HL-60 (cell line): ENCODE measurements at regions not wholly inside any gene's neighbourhood (a gene's known extent, or its start where the extent isn't known, plus 50 kb on each side); places are given as distances from the start of the nearest gene placed in this dataset.

Experiments used
- POLR2AphosphoS5 ChIP-seq: IDR thresholded peaks from 2 replicates; pipeline ENCODE4 v1.6.1; 2012; ENCODE audit warnings: low read depth
- TF ChIP-seq, protein P1 (sequence below): IDR thresholded peaks from one replicate; pipeline ENCODE4 v1.5.1; 2011; ENCODE audit warnings: low read length, control low read depth, inconsistent platforms; ENCODE audit not compliant: insufficient read depth

GRCh38 chr15:97129674-97130073 is 799.2 kb downstream of the NR2F2 start:
- TF ChIP-seq, protein P1, sequence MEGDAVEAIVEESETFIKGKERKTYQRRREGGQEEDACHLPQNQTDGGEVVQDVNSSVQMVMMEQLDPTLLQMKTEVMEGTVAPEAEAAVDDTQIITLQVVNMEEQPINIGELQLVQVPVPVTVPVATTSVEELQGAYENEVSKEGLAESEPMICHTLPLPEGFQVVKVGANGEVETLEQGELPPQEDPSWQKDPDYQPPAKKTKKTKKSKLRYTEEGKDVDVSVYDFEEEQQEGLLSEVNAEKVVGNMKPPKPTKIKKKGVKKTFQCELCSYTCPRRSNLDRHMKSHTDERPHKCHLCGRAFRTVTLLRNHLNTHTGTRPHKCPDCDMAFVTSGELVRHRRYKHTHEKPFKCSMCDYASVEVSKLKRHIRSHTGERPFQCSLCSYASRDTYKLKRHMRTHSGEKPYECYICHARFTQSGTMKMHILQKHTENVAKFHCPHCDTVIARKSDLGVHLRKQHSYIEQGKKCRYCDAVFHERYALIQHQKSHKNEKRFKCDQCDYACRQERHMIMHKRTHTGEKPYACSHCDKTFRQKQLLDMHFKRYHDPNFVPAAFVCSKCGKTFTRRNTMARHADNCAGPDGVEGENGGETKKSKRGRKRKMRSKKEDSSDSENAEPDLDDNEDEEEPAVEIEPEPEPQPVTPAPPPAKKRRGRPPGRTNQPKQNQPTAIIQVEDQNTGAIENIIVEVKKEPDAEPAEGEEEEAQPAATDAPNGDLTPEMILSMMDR: no peak
- no peak for TF ChIP-seq POLR2AphosphoS5
